ENCODE measurements at regions not wholly inside any gene's neighbourhood (a gene's known extent, or its start where the extent isn't known, plus 50 kb on each side); places are given as distances from the start of the nearest gene placed in this dataset.

DNA sequence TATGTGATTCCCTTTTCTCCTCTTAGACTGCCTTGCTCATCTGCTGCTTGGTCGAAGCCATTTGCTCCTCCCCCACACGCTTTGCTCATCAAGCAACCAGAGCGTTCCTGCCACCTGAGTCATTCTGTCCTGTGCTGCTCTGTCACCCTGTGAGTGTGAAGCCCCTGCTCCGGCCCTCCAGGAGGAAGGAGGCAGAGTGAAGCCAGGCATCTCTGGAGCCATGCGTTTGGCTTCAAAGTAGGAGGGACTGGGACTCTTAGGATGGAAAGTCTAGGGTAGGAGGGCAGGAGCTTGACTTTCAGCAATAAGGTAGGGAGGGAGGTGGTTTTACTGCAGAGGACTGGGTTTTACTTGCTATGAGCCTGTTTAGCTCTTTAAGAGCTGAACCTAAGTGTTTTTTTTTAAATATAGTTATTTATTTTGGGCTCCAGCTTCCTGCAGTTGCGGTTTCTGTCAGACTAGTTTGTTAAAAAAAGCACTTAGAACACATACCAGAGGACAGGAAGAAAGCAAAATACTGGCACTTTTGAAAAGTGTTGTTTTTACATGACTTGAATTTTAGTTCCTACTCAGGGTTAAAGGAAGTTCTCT lies 63.6 kb downstream of the SPINK2 start:
- Mint-ChIP-seq H3K27ac (peak overlapping the region; percentile 82), H3K27me3 (no peaks in the 10 kb centered on the region), H3K4me1 (peaks cover 30% of the 10 kb centered on the region), H3K4me3 (peak overlapping the region; percentile 87), H3K9me3 (no peaks in the 10 kb centered on the region), H3K36me3 (no peaks in the 10 kb centered on the region)
- DNase-seq (ENCODE audit: low spot score in 2 of 2) = peak; percentile 12 to 15
- peak; percentile 85 for ATAC-seq (ENCODE audit: low read depth)

DNA sequence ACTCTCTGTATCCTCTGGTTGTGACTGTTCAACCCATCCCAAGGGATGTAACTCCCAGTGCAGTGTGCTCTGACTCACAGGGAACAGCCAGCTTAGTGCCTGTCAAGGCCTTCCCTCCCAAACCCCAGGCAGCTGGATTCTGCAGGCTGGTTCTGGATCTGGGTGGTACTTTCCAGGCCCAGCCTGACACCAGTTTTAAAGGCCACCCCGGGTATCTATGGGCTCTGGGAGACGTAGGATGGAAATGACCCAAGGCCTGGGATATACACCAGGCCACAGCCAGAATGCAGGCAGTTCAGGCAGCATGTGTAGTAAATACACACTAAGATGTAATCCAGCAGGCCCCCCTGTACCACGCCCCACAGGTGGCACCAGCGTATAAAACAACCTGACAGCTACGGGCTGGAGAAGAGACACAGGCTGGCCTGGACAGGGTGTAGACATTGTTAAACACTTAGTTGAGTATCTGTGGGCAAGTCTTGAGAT lies 64.2 kb downstream of the SPINK2 start:
- H3K4me3 Mint-ChIP-seq = peak overlapping the region; percentile 87
- no peaks in the 10 kb centered on the region for H3K9me3 Mint-ChIP-seq
- peak; percentile 72 for ATAC-seq (ENCODE audit: low read depth)
- DNase-seq (ENCODE audit: low spot score in 2 of 2) = peak; percentile 12 to 14
- H3K36me3 Mint-ChIP-seq = no peaks in the 10 kb centered on the region
- peak overlapping the region; percentile 82 for H3K27ac Mint-ChIP-seq
- H3K27me3 Mint-ChIP-seq = no peaks in the 10 kb centered on the region
- peaks cover 30% of the 10 kb centered on the region for H3K4me1 Mint-ChIP-seq

DNA sequence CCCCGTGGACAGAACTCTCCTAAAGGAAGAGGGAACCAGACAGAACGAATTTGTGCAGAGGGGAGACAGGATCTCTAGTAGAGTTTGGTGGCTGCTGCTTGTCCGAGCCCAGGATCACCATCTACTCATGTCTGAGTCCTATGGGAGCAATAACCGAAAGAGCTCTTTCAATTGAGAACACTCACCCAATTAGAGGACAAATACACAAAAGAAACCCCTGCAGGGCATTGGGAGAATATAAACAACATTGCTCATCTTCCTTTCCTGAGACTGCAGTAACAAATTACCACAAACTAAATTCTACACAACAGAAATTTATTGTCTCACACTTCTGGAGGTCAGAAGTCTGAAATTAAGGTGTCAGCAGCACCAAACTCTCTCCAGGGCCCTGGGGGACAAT lies 65.6 kb downstream of the SPINK2 start:
- no peak overlapping the region for H3K4me3 Mint-ChIP-seq
- peaks cover 30% of the 10 kb centered on the region for H3K4me1 Mint-ChIP-seq
- H3K27me3 Mint-ChIP-seq = no peaks in the 10 kb centered on the region
- DNase-seq (ENCODE audit: low spot score in 2 of 2) (no peak), ATAC-seq (ENCODE audit: low read depth) (no peak)
- H3K9me3 Mint-ChIP-seq = no peaks in the 10 kb centered on the region
- no peaks in the 10 kb centered on the region for H3K36me3 Mint-ChIP-seq
- no peak overlapping the region for H3K27ac Mint-ChIP-seq

GRCh38 chr4:56752985-56753384 lies 68.5 kb downstream of the SPINK2 start:
- H3K27ac Mint-ChIP-seq = no peak overlapping the region
- no peak for DNase-seq (ENCODE audit: low spot score in 2 of 2)
- H3K4me1 Mint-ChIP-seq = peaks cover 15% of the 10 kb centered on the region
- H3K4me3 Mint-ChIP-seq = no peak overlapping the region
- H3K27me3 Mint-ChIP-seq = no peaks in the 10 kb centered on the region
- H3K36me3 Mint-ChIP-seq = no peaks in the 10 kb centered on the region
- no peak for ATAC-seq (ENCODE audit: low read depth)
- H3K9me3 Mint-ChIP-seq = peaks cover 1% of the 10 kb centered on the region

- no peak overlapping the region for H3K4me3 Mint-ChIP-seq
- no peak for ATAC-seq (ENCODE audit: low read depth)
- H3K4me1 Mint-ChIP-seq = no peaks in the 10 kb centered on the region
- H3K27me3 Mint-ChIP-seq = no peaks in the 10 kb centered on the region
- no peak for DNase-seq (ENCODE audit: low spot score in 2 of 2)
- peaks cover 1% of the 10 kb centered on the region for H3K9me3 Mint-ChIP-seq
- H3K36me3 Mint-ChIP-seq = no peaks in the 10 kb centered on the region
- no peak overlapping the region for H3K27ac Mint-ChIP-seq
Measured at GRCh38 chr4:56750231-56750630, 69.1 kb upstream of the HOPX start.

- no peaks in the 10 kb centered on the region for H3K4me1 Mint-ChIP-seq
- H3K27ac Mint-ChIP-seq = no peak overlapping the region
- no peaks in the 10 kb centered on the region for H3K27me3 Mint-ChIP-seq
- DNase-seq (ENCODE audit: low spot score in 2 of 2) (no peak), ATAC-seq (ENCODE audit: low read depth) (no peak)
- H3K9me3 Mint-ChIP-seq = peaks cover 1% of the 10 kb centered on the region
- no peak overlapping the region for H3K4me3 Mint-ChIP-seq
- no peaks in the 10 kb centered on the region for H3K36me3 Mint-ChIP-seq
Measured at GRCh38 chr4:56748271-56748670, 67.2 kb upstream of the HOPX start.

- H3K27me3 Mint-ChIP-seq = peaks cover 1% of the 10 kb centered on the region
- H3K9me3 Mint-ChIP-seq = peaks cover 1% of the 10 kb centered on the region
- no peak for DNase-seq (ENCODE audit: low spot score in 2 of 2)
- no peak for ATAC-seq (ENCODE audit: low read depth)
- H3K4me1 Mint-ChIP-seq = no peaks in the 10 kb centered on the region
- no peaks in the 10 kb centered on the region for H3K36me3 Mint-ChIP-seq
- H3K4me3 Mint-ChIP-seq = no peak overlapping the region
- H3K27ac Mint-ChIP-seq = no peak overlapping the region
Measured at GRCh38 chr4:56746639-56747038, 65.5 kb upstream of the HOPX start.

- Mint-ChIP-seq H3K4me3 (no peak overlapping the region), H3K4me1 (no peaks in the 10 kb centered on the region), H3K9me3 (no peaks in the 10 kb centered on the region), H3K27ac (no peak overlapping the region), H3K36me3 (no peaks in the 10 kb centered on the region), H3K27me3 (peaks cover 1% of the 10 kb centered on the region)
- no peak for ATAC-seq (ENCODE audit: low read depth)
- no peak for DNase-seq (ENCODE audit: low spot score in 2 of 2)
Measured at GRCh38 chr4:56745042-56745441, 63.9 kb upstream of the HOPX start.

GRCh38 chr4:56744030-56744429 lies 62.9 kb upstream of the HOPX start:
- no peak for DNase-seq (ENCODE audit: low spot score in 2 of 2)
- no peak for ATAC-seq (ENCODE audit: low read depth)
- no peaks in the 10 kb centered on the region for H3K9me3 Mint-ChIP-seq
- no peaks in the 10 kb centered on the region for H3K4me1 Mint-ChIP-seq
- H3K4me3 Mint-ChIP-seq = no peak overlapping the region
- no peaks in the 10 kb centered on the region for H3K36me3 Mint-ChIP-seq
- H3K27me3 Mint-ChIP-seq = peaks cover 1% of the 10 kb centered on the region
- H3K27ac Mint-ChIP-seq = no peak overlapping the region

DNA sequence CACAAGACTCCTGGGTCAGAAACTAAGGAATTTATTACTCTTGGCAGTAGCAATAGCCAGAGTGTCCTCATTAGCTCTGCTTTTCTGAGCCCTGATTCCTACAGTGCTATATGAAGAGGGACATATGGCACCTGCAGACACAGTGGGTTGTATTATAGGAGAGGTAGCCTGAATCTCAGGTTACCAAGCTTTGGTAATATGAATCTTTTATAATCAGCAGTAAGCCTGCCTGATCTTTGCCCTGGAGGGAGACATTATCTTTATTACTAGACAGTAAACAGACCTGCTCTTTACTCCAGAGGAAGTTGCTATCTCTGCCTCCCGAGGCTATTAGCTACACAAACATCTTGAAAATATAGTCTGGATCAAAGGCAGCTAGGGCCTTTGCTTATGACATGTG lies 62.5 kb upstream of the HOPX start:
- ATAC-seq (ENCODE audit: low read depth) (no peak), DNase-seq (ENCODE audit: low spot score in 2 of 2) (no peak)
- Mint-ChIP-seq H3K4me3 (no peak overlapping the region), H3K4me1 (peaks cover 3% of the 10 kb centered on the region), H3K27ac (no peak overlapping the region), H3K36me3 (no peaks in the 10 kb centered on the region), H3K27me3 (peaks cover 1% of the 10 kb centered on the region), H3K9me3 (no peaks in the 10 kb centered on the region)

GRCh38 chr4:56742080-56742871 lies 61.2 kb upstream of the HOPX start:
- Mint-ChIP-seq H3K4me3 (no peak overlapping the region), H3K4me1 (peaks cover 6% of the 10 kb centered on the region), H3K27ac (no peak overlapping the region), H3K9me3 (no peaks in the 10 kb centered on the region), H3K27me3 (peaks cover 1% of the 10 kb centered on the region), H3K36me3 (no peaks in the 10 kb centered on the region)
- ATAC-seq (ENCODE audit: low read depth) = no peak
- DNase-seq (ENCODE audit: low spot score in 2 of 2) = no peak

- Mint-ChIP-seq H3K27me3 (peaks cover 1% of the 10 kb centered on the region), H3K9me3 (no peaks in the 10 kb centered on the region), H3K36me3 (no peaks in the 10 kb centered on the region), H3K4me1 (peaks cover 6% of the 10 kb centered on the region), H3K27ac (no peak overlapping the region), H3K4me3 (no peak overlapping the region)
- ATAC-seq (ENCODE audit: low read depth) (no peak), DNase-seq (ENCODE audit: low spot score in 2 of 2) (no peak)
Measured at GRCh38 chr4:56741595-56741994, 60.5 kb upstream of the HOPX start.

- no peak overlapping the region for H3K4me3 Mint-ChIP-seq
- no peaks in the 10 kb centered on the region for H3K36me3 Mint-ChIP-seq
- DNase-seq (ENCODE audit: low spot score in 2 of 2) (no peak), ATAC-seq (ENCODE audit: low read depth) (no peak)
- H3K27me3 Mint-ChIP-seq = peaks cover 1% of the 10 kb centered on the region
- peaks cover 6% of the 10 kb centered on the region for H3K4me1 Mint-ChIP-seq
- no peak overlapping the region for H3K27ac Mint-ChIP-seq
- no peaks in the 10 kb centered on the region for H3K9me3 Mint-ChIP-seq
Measured at GRCh38 chr4:56739066-56739777, 58.1 kb upstream of the HOPX start.

- H3K4me3 Mint-ChIP-seq = no peak overlapping the region
- H3K4me1 Mint-ChIP-seq = peaks cover 6% of the 10 kb centered on the region
- ATAC-seq (ENCODE audit: low read depth) (no peak), DNase-seq (ENCODE audit: low spot score in 2 of 2) (no peak)
- H3K36me3 Mint-ChIP-seq = no peaks in the 10 kb centered on the region
- H3K9me3 Mint-ChIP-seq = no peaks in the 10 kb centered on the region
- H3K27me3 Mint-ChIP-seq = peaks cover 4% of the 10 kb centered on the region
- H3K27ac Mint-ChIP-seq = no peak overlapping the region
Measured at GRCh38 chr4:56737666-56738065, 56.6 kb upstream of the HOPX start.

Measured in memory B cell (primary cell).